CMK (cell line): ENCODE measurements at regions not wholly inside any gene's neighbourhood (a gene's known extent, or its start where the extent isn't known, plus 50 kb on each side); places are given as distances from the start of the nearest gene placed in this dataset.

ENCODE experiments used
- DNase-seq: peaks from one replicate; pipeline ENCODE4 v3.0.0-alpha.2; 2010; ENCODE audit warnings: low read depth

- DNase-seq, result no peak
These were observed 70.6 kb upstream of the DST start for GRCh38 chr6:56713254-56713672.

GRCh38 chr6:56710967-56711366 lies 68.3 kb upstream of the DST start:
- no peak for DNase-seq

GRCh38 chr6:56709650-56710049 lies 67.0 kb upstream of the DST start:
- DNase-seq, result no peak

GRCh38 chr6:56708810-56709597 lies 66.3 kb upstream of the DST start:
- no peak for DNase-seq

- DNase-seq, result no peak
These were observed 64.5 kb upstream of the DST start for GRCh38 chr6:56706981-56707726.

- no peak for DNase-seq
These were observed 56.5 kb upstream of the DST start for GRCh38 chr6:56699066-56699654.

GRCh38 chr6:56695702-56696101 lies 53.0 kb upstream of the DST start:
- no peak for DNase-seq

- DNase-seq, result no peak
These were observed 51.3 kb upstream of the DST start for GRCh38 chr6:56694002-56694401.

GRCh38 chr6:56693246-56693607 lies 50.5 kb upstream of the DST start:
- no peak for DNase-seq

- no peak for DNase-seq
These were observed 50.0 kb upstream of the DST start for GRCh38 chr6:56692523-56693245.
